ENCODE measurements at regions not wholly inside any gene's neighbourhood (a gene's known extent, or its start where the extent isn't known, plus 50 kb on each side); places are given as distances from the start of the nearest gene placed in this dataset.

DNA sequence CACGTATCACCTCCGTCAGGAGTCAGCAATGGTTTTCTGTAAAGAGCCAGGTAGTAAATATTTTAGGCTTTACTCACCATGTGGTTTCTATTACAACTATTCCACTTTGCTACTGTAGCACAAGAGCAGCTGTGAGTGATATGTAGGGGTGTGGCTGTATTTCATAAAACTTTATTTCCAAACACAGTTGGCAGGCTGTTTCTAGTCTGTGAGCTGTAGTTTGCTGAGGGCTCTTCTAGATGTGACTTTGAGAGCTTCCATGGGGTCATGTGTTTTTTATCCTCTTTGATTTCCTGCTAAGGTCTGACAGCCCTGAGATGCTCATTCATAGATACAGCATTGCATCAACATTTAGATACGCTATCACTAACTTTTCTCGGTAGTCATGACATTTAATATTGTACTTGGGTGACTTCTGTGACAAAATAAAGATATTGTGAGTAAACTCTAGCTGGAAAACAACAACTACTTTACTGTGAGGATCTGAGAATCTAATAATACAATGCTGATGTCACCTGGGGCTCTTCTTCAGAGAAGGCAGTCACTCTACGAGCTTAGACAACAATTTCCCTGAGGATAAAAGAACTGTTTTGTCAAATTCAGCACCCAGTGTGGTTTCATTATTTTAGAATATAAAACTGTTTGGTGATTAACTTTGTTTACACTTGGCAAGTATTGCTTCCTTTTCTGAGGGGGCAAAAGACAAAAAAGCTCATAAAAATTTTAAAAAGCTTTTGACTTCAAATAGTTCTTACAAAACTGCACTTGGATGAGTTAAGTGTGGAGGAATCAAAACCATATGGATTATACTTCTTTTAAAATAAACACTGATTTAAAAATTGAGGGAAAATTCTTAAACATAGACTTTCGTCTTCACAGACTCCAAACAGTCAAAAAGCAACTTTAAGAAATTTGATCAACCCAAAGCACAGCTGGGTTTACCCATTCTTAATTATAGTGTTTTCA lies 231.2 kb upstream of the DCN start:
- TF ChIP-seq POLR2AphosphoS5 (IDR thresholded peaks at IDR 0.05) (no peak), POLR2A (IDR thresholded peaks at IDR 0.05) (no peak)
- TF ChIP-seq, protein P1, sequence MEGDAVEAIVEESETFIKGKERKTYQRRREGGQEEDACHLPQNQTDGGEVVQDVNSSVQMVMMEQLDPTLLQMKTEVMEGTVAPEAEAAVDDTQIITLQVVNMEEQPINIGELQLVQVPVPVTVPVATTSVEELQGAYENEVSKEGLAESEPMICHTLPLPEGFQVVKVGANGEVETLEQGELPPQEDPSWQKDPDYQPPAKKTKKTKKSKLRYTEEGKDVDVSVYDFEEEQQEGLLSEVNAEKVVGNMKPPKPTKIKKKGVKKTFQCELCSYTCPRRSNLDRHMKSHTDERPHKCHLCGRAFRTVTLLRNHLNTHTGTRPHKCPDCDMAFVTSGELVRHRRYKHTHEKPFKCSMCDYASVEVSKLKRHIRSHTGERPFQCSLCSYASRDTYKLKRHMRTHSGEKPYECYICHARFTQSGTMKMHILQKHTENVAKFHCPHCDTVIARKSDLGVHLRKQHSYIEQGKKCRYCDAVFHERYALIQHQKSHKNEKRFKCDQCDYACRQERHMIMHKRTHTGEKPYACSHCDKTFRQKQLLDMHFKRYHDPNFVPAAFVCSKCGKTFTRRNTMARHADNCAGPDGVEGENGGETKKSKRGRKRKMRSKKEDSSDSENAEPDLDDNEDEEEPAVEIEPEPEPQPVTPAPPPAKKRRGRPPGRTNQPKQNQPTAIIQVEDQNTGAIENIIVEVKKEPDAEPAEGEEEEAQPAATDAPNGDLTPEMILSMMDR (IDR thresholded peaks at IDR 0.05 in 8 of 11, conservative IDR thresholded peaks at IDR 0.05 in 3 of 11), result no peak
- no peaks in the 10 kb centered on the region for H3K4me1 ChIP-seq
- H3K4me3 ChIP-seq, result no peak overlapping the region
- no peaks in the 10 kb centered on the region for H3K9me3 ChIP-seq
- DNase-seq, result no peak
- intact Hi-C loops (cut with DNase I; ENCODE audit: low total_unique reads), result no loop called here
- H3K27me3 ChIP-seq (replicated peaks in 1 of 7), result no peaks in the 10 kb centered on the region
- no peaks in the 10 kb centered on the region for H3K36me3 ChIP-seq
- WGBS, 5 donors, result 83 to 88% (median 86%) methylated on average over 6 of the region's 6 CpGs
- H3K27ac ChIP-seq, result no peak overlapping the region

DNA sequence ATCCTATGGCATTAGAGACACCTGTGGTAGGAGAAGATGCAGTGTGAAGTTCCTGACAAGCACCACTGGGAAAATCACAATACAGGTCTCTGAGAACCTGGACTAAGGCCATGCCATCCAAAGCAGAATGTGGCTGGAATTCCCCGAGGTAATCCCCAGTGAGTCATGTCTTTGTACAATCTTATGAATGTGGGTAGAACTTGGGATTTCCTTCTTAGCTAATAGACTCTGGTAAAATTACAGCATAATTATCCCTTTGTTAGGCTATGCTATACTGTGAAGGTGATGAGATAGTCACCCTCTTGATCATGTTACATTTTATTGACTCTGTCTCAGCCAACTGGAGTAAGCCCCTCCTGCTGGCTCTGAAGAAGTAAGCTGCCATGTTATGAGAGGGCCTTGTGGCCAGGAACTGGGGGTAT lies 224.3 kb upstream of the DCN start:
- Histone ChIP-seq H3K9me3 (no peaks in the 10 kb centered on the region), H3K4me3 (no peak overlapping the region), H3K4me1 (no peaks in the 10 kb centered on the region), H3K27ac (no peak overlapping the region), H3K27me3 (replicated peaks in 1 of 7) (no peaks in the 10 kb centered on the region), H3K36me3 (no peaks in the 10 kb centered on the region)
- intact Hi-C loops (cut with DNase I; ENCODE audit: low total_unique reads), result no loop called here
- WGBS, 5 donors, result 78 to 100% (median 88%) methylated on average over 1 of the region's 1 CpG
- TF ChIP-seq POLR2A (IDR thresholded peaks at IDR 0.05), result no peak
- TF ChIP-seq POLR2AphosphoS5 (IDR thresholded peaks at IDR 0.05), result no peak
- TF ChIP-seq, protein P1 (IDR thresholded peaks at IDR 0.05 in 8 of 11, conservative IDR thresholded peaks at IDR 0.05 in 3 of 11), result no peak
- no peak for DNase-seq

DNA sequence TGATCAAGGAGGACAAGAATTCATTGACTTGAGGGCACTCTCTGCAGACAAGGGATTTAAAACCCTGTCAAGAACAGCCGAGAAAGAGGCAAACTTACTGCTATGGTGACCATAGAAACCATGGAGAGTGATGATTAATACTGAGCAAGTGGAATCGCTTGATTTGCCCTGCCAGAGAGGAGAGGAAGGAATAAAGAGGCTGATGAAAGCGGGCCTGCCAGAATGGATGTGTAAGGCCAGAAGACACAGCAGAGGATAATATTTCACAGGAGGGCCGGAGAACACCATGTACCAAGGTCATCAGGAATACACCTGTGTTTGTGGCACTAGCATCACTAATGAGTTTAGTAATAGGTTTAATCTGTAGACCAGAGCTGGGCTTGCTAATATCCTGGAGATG lies 221.8 kb upstream of the DCN start:
- Histone ChIP-seq H3K4me3 (no peak overlapping the region), H3K36me3 (no peaks in the 10 kb centered on the region), H3K27ac (no peak overlapping the region), H3K4me1 (no peaks in the 10 kb centered on the region), H3K9me3 (no peaks in the 10 kb centered on the region), H3K27me3 (replicated peaks in 1 of 7) (no peaks in the 10 kb centered on the region)
- DNase-seq, result no peak
- TF ChIP-seq POLR2A (IDR thresholded peaks at IDR 0.05), result no peak
- TF ChIP-seq, protein P1 (IDR thresholded peaks at IDR 0.05 in 8 of 11, conservative IDR thresholded peaks at IDR 0.05 in 3 of 11), result no peak
- TF ChIP-seq POLR2AphosphoS5 (IDR thresholded peaks at IDR 0.05), result no peak
- WGBS, 5 donors, result 81 to 94% (median 87%) methylated on average over 4 of the region's 4 CpGs
- intact Hi-C loops (cut with DNase I; ENCODE audit: low total_unique reads), result no loop called here

- no peaks in the 10 kb centered on the region for H3K36me3 ChIP-seq
- DNase-seq, result no peak
- H3K9me3 ChIP-seq, result no peaks in the 10 kb centered on the region
- intact Hi-C loops (cut with DNase I; ENCODE audit: low total_unique reads), result no loop called here
- TF ChIP-seq POLR2A (IDR thresholded peaks at IDR 0.05) (no peak), POLR2AphosphoS5 (IDR thresholded peaks at IDR 0.05) (no peak)
- TF ChIP-seq, protein P1 (IDR thresholded peaks at IDR 0.05 in 8 of 11, conservative IDR thresholded peaks at IDR 0.05 in 3 of 11), result no peak
- H3K4me1 ChIP-seq, result no peaks in the 10 kb centered on the region
- no peak overlapping the region for H3K27ac ChIP-seq
- H3K27me3 ChIP-seq (replicated peaks in 1 of 7), result no peaks in the 10 kb centered on the region
- no peak overlapping the region for H3K4me3 ChIP-seq
Observed at GRCh38 chr12:91401190-91401589, 218.6 kb upstream of the DCN start.
